HG02973 (cell line): ENCODE measurements at regions not wholly inside any gene's neighbourhood (a gene's known extent, or its start where the extent isn't known, plus 50 kb on each side); places are given as distances from the start of the nearest gene placed in this dataset.

ENCODE experiments used
- ATAC-seq: cut with Tn5 transposase; IDR thresholded peaks from one replicate; pipeline ENCODE4 v1.9.1; 2021; ENCODE audit warnings: moderate library complexity; ENCODE audit not compliant: unreplicated experiment

GRCh38 chr10:2744547-2745200 is 322.7 kb upstream of the PFKP start:
- no peak for ATAC-seq

GRCh38 chr10:2734603-2735002 is 332.7 kb upstream of the PFKP start:
- ATAC-seq = no peak

GRCh38 chr10:2733278-2733963 is 333.9 kb upstream of the PFKP start:
- ATAC-seq = no peak

- no peak for ATAC-seq
Observed at GRCh38 chr10:2731940-2732339, 335.4 kb upstream of the PFKP start.

- ATAC-seq = no peak
Observed at GRCh38 chr10:2729197-2729596, 338.2 kb upstream of the PFKP start.

GRCh38 chr10:2728087-2728486 is 339.3 kb upstream of the PFKP start:
- ATAC-seq = no peak

- no peak for ATAC-seq
Observed at GRCh38 chr10:2716596-2716995, 350.8 kb upstream of the PFKP start.

GRCh38 chr10:2714597-2714996 is 352.8 kb upstream of the PFKP start:
- no peak for ATAC-seq

GRCh38 chr10:2703953-2704352 is 363.4 kb upstream of the PFKP start:
- ATAC-seq = no peak

- ATAC-seq = no peak
Observed at GRCh38 chr10:2701802-2702201, 365.5 kb upstream of the PFKP start.

- ATAC-seq = peak; percentile 74
Observed at GRCh38 chr10:2700626-2701305, 366.6 kb upstream of the PFKP start.

GRCh38 chr10:2688958-2689357 is 378.4 kb upstream of the PFKP start:
- ATAC-seq = no peak

GRCh38 chr10:2686691-2687090 is 380.7 kb upstream of the PFKP start:
- no peak for ATAC-seq

- no peak for ATAC-seq
Observed at GRCh38 chr10:2682491-2682890, 384.9 kb upstream of the PFKP start.

GRCh38 chr10:2681891-2682290 is 385.5 kb upstream of the PFKP start:
- no peak for ATAC-seq

GRCh38 chr10:2680821-2681220 is 386.5 kb upstream of the PFKP start:
- ATAC-seq = no peak

GRCh38 chr10:2679646-2680045 is 387.7 kb upstream of the PFKP start:
- ATAC-seq = no peak

GRCh38 chr10:2676455-2676854 is 390.9 kb upstream of the PFKP start:
- ATAC-seq = no peak

- no peak for ATAC-seq
Observed at GRCh38 chr10:2674451-2674850, 392.9 kb upstream of the PFKP start.

GRCh38 chr10:2670864-2671263 is 396.5 kb upstream of the PFKP start:
- ATAC-seq = no peak

GRCh38 chr10:2665772-2666171 is 401.6 kb upstream of the PFKP start:
- ATAC-seq = no peak

GRCh38 chr10:2660276-2660675 is 407.1 kb upstream of the PFKP start:
- no peak for ATAC-seq
